Heart right ventricle (tissue), 16 donors: ENCODE measurements at regions not wholly inside any gene's neighbourhood (a gene's known extent, or its start where the extent isn't known, plus 50 kb on each side); places are given as distances from the start of the nearest gene placed in this dataset.

Experiments
- ATAC-seq, 8 donors: fragments of 200-7000 bp; cut with Tn5 transposase; one replicate each; pipeline ENCODE4 v1.9.1; 2020; ENCODE audit warnings: mild to moderate bottlenecking in 8 of 8, moderate library complexity in 8 of 8, moderate number of reproducible peaks in 1 of 8
- DNase-seq, 2 donors: peaks; one replicate each; pipeline ENCODE4 v3.0.0-alpha.2; 2020
- H3K27ac ChIP-seq, 10 donors: fragments of 200-600 bp; sonication (generic) in 2 of 10; one replicate each; pipeline versions ENCODE4 v1.5.0 to v1.8.0; 2020 to 2022; ENCODE audit warnings: mild to moderate bottlenecking in 3 of 10
- H3K27me3 ChIP-seq, 7 donors: fragments of 200-600 bp; one replicate each; pipeline ENCODE4 v1.8.0; 2021 to 2022; ENCODE audit warnings: mild to moderate bottlenecking in 2 of 7
- H3K36me3 ChIP-seq, 9 donors: fragments of 200-600 bp; sonication (generic) in 1 of 9; one replicate each; pipeline versions ENCODE4 v1.5.0 to v1.8.0; 2020 to 2022; ENCODE audit warnings: mild to moderate bottlenecking in 2 of 9
- H3K4me1 ChIP-seq, 9 donors: fragments of 200-600 bp; sonication (generic) in 1 of 9; one replicate each; pipeline versions ENCODE4 v1.5.0 to v1.8.0; 2020 to 2022; ENCODE audit warnings: mild to moderate bottlenecking in 4 of 9
- H3K4me3 ChIP-seq, 10 donors: fragments of 200-600 bp; sonication (generic) in 2 of 10; one replicate each; pipeline versions ENCODE4 v1.5.0 to v1.8.0; 2020 to 2022; ENCODE audit warnings: mild to moderate bottlenecking in 7 of 10, moderate library complexity in 2 of 10
- H3K9me3 ChIP-seq, 11 donors: fragments of 200-600 bp in 10 of 11; sonication (generic) in 2 of 11; one replicate each; pipeline versions ENCODE4 v1.5.0 to v1.8.0; 2013 to 2022; ENCODE audit warnings: mild to moderate bottlenecking in 2 of 11, control low read depth in 1 of 11, moderate library complexity in 1 of 11
- CTCF ChIP-seq, 9 donors: fragments of 200-600 bp; sonication (generic) in 2 of 9; IDR thresholded peaks; one replicate each; pipeline versions ENCODE4 v1.5.0 to v1.8.0; 2021 to 2022; ENCODE audit warnings: antibody characterized with exemption in 9 of 9, mild to moderate bottlenecking in 5 of 9, moderate library complexity in 1 of 9
- WGBS, 2 donors: extraction: QIAGEN DNeasy Blood & Tissue Kit; methylation state at CpG; one replicate each; pipeline ENCODE4 v1.1.7; 2013; ENCODE audit warnings: inconsistent platforms in 1 of 2; 5-methylcytosine and 5-hydroxymethylcytosine counted together
- intact Hi-C, 10 donors: fragments of 100-400 bp; cut with DNase I; formaldehyde crosslinking; loops; one replicate each; pipeline versions ENCODE4 v1.11.1 to v1.14.2; 2022
- donor health status: Arrhythmogenic right ventricular cardiomyopathy.
- donor health status: ischemic (EF 13 %, LVEDD 7.1; RV severe dilation, severe dysfunction).
- donor health status: healthy with polysubstance abuse.
- donor health status: DM: no; HTN: yes; CAD: no.
- donor health status: DM: no; HTN: no; CAD: no.
- donor health status: ischemic (EF 25% LVEDD 6.9; RV normal size, moderate dysfunction).
- donor health status: ischemic (EF 25% LVEDD 5.7; RV mildly dilated, moderate dysfunction).
- donor health status: healthy.
- donor health status: DM: yes; HTN: yes; CAD: no.
- donor health status: Ischemic cardiomyopathy.
- donor health status: ischemic (EF 35%, LVEDD 5.7; RV mildly dilated, moderate dysfunction).
- donor health status: nonischemic (EF 11% LVEDD 7.7; RV severe dilation, severe dysfunction).
- donor health status: DM: yes; HTN: yes; CAD: no.
- donor health status: PGD.
- donor health status: ischemic (EF 29% LVEDD 5.4; RV normal size, mild dysfunction).
- donor health status: nonischemic (EF 23%, LVEDD 6.1; RV moderate dilation, normal function).

- intact Hi-C loops: loop anchor here in 1 of 10 donors (10.0 kb wide), 1 partner anchor 495 kb away; no protein-coding TSS in a partner anchor
- H3K36me3 ChIP-seq: no peaks in the 10 kb centered on the region
- no peaks in the 10 kb centered on the region for H3K27me3 ChIP-seq
- TF ChIP-seq CTCF (IDR thresholded peaks at IDR 0.05): no peak
- DNase-seq: no peak
- H3K4me1 ChIP-seq: no peaks in the 10 kb centered on the region
- no peak overlapping the region for H3K27ac ChIP-seq
- H3K4me3 ChIP-seq: no peak overlapping the region
- no peak for ATAC-seq
- WGBS, 2 donors: 42 to 55% methylated on average over 1 of the region's 1 CpG
- H3K9me3 ChIP-seq: peaks cover 0 to 7% (median 0%) of the 10 kb centered on the region in 11 donors
Observed at GRCh38 chr9:74120061-74120460, 377.1 kb upstream of the RORB start.

GRCh38 chr9:74120470-74120869 lies 376.7 kb upstream of the RORB start:
- peaks cover 0 to 7% (median 0%) of the 10 kb centered on the region in 11 donors for H3K9me3 ChIP-seq
- H3K4me1 ChIP-seq: no peaks in the 10 kb centered on the region
- H3K4me3 ChIP-seq: no peak overlapping the region
- WGBS, 2 donors: 55 to 57% methylated on average over 4 of the region's 4 CpGs
- H3K27ac ChIP-seq: no peak overlapping the region
- intact Hi-C loops: loop anchor here in 1 of 10 donors (10.0 kb wide), 1 partner anchor 494 kb away; no protein-coding TSS in a partner anchor
- DNase-seq (no peak), ATAC-seq (no peak)
- H3K36me3 ChIP-seq: no peaks in the 10 kb centered on the region
- TF ChIP-seq CTCF (IDR thresholded peaks at IDR 0.05): no peak
- H3K27me3 ChIP-seq: no peaks in the 10 kb centered on the region

- 78% methylated on average over 2 of the region's 2 CpGs for WGBS, 2 donors
- H3K27me3 ChIP-seq: no peaks in the 10 kb centered on the region
- no peak for DNase-seq
- ATAC-seq: no peak
- H3K36me3 ChIP-seq: no peaks in the 10 kb centered on the region
- intact Hi-C loops: loop anchor here in 1 of 10 donors (10.0 kb wide), 1 partner anchor 493 kb away; no protein-coding TSS in a partner anchor
- no peak overlapping the region for H3K27ac ChIP-seq
- no peaks in the 10 kb centered on the region for H3K4me1 ChIP-seq
- no peak overlapping the region for H3K4me3 ChIP-seq
- H3K9me3 ChIP-seq: peaks cover 0 to 7% (median 0%) of the 10 kb centered on the region in 11 donors
- TF ChIP-seq CTCF (IDR thresholded peaks at IDR 0.05): no peak
Observed at GRCh38 chr9:74122216-74122615, 374.9 kb upstream of the RORB start.

GRCh38 chr9:74122661-74123060 lies 374.5 kb upstream of the RORB start:
- intact Hi-C loops: loop anchor here in 1 of 10 donors (10.0 kb wide), 1 partner anchor 492 kb away; no protein-coding TSS in a partner anchor
- Histone ChIP-seq H3K9me3 (peaks cover 0 to 7% (median 0%) of the 10 kb centered on the region in 11 donors), H3K4me3 (no peak overlapping the region), H3K27ac (no peak overlapping the region), H3K36me3 (no peaks in the 10 kb centered on the region), H3K4me1 (no peaks in the 10 kb centered on the region), H3K27me3 (no peaks in the 10 kb centered on the region)
- no peak for TF ChIP-seq CTCF (IDR thresholded peaks at IDR 0.05)
- 61 to 64% methylated on average over 4 of the region's 4 CpGs for WGBS, 2 donors
- ATAC-seq: no peak
- DNase-seq: no peak
